ENCODE measurements at regions not wholly inside any gene's neighbourhood (a gene's known extent, or its start where the extent isn't known, plus 50 kb on each side); places are given as distances from the start of the nearest gene placed in this dataset.

DNA sequence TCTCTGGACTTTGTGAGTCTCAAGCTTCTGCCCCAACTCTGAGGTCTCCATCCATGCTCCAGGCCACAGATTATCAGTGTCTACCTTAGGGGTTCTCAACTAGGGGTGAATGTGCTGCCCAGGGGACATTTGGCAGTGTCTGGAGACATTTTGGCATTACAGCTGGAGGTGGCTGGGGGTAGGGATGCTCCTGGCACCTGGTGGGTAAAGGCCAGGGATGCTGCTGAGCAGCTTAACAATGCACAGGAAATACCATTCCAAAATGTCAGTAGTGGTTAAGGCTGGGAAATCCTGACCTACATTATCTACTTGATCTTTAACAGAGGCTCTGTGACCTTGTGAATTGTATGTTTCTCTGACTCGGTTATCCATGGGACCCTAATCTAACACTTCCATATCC lies 67.3 kb upstream of the PALS2 start:
- CTCF ChIA-PET, result no interaction called here
- DNase-seq (ENCODE audit: low read depth, low spot score), result no peak
- no peak overlapping the region for H3K4me3 ChIP-seq (ENCODE audit: low read depth, low read length)
- H3K9me3 ChIP-seq (ENCODE audit: control insufficient read depth, insufficient read depth, low read length), result no peaks in the 10 kb centered on the region
- TF ChIP-seq, protein P1, sequence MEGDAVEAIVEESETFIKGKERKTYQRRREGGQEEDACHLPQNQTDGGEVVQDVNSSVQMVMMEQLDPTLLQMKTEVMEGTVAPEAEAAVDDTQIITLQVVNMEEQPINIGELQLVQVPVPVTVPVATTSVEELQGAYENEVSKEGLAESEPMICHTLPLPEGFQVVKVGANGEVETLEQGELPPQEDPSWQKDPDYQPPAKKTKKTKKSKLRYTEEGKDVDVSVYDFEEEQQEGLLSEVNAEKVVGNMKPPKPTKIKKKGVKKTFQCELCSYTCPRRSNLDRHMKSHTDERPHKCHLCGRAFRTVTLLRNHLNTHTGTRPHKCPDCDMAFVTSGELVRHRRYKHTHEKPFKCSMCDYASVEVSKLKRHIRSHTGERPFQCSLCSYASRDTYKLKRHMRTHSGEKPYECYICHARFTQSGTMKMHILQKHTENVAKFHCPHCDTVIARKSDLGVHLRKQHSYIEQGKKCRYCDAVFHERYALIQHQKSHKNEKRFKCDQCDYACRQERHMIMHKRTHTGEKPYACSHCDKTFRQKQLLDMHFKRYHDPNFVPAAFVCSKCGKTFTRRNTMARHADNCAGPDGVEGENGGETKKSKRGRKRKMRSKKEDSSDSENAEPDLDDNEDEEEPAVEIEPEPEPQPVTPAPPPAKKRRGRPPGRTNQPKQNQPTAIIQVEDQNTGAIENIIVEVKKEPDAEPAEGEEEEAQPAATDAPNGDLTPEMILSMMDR (IDR thresholded peaks at IDR 0.05; ENCODE audit: low read depth, low read length), result no peak
- POLR2A ChIA-PET, result no interaction called here
- H3K27ac ChIP-seq (ENCODE audit: low read depth, low read length), result no peak overlapping the region
- peaks cover 5% of the 10 kb centered on the region for H3K27me3 ChIP-seq (ENCODE audit: control insufficient read depth, insufficient read depth, low read length)

DNA sequence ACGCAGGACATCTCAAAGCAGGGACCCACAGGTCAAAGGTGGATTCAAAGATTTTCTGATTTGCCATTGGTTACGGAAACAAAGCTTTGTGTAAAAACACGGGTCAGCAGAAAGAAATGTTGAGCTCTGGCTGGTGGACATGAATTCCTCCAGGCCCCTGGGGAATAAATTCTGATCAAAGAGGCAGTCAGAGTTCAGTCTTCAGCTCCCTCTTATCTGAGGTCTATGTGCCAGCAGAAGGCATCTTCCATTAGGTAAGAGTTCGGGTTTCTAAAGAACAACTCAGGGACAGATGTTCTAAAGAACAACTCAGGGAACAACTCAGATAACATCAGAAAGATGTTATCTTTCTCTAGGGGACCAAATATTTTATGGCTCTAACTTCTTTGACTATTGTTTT lies 64.9 kb upstream of the PALS2 start:
- DNase-seq (ENCODE audit: low read depth, low spot score), result no peak
- TF ChIP-seq, protein P1 (IDR thresholded peaks at IDR 0.05; ENCODE audit: low read depth, low read length), result no peak
- ChIA-PET POLR2A (no interaction called here), CTCF (interaction anchor here (0.6 kb wide), 1 partner anchor 62 kb away, joined by 9 read pairs; no protein-coding TSS in a partner anchor)
- Histone ChIP-seq H3K4me3 (ENCODE audit: low read depth, low read length) (no peak overlapping the region), H3K9me3 (ENCODE audit: control insufficient read depth, insufficient read depth, low read length) (no peaks in the 10 kb centered on the region), H3K27ac (ENCODE audit: low read depth, low read length) (no peak overlapping the region), H3K27me3 (ENCODE audit: control insufficient read depth, insufficient read depth, low read length) (peaks cover 2% of the 10 kb centered on the region)

- CTCF ChIA-PET, result no interaction called here
- POLR2A ChIA-PET, result no interaction called here
- peaks cover 2% of the 10 kb centered on the region for H3K27me3 ChIP-seq (ENCODE audit: control insufficient read depth, insufficient read depth, low read length)
- no peaks in the 10 kb centered on the region for H3K9me3 ChIP-seq (ENCODE audit: control insufficient read depth, insufficient read depth, low read length)
- H3K4me3 ChIP-seq (ENCODE audit: low read depth, low read length), result no peak overlapping the region
- H3K27ac ChIP-seq (ENCODE audit: low read depth, low read length), result no peak overlapping the region
- no peak for DNase-seq (ENCODE audit: low read depth, low spot score)
- TF ChIP-seq, protein P1 (IDR thresholded peaks at IDR 0.05; ENCODE audit: low read depth, low read length), result no peak
Measured at GRCh38 chr7:24510759-24511158, 62.5 kb upstream of the PALS2 start.

GRCh38 chr7:24517166-24517565 lies 56.1 kb upstream of the PALS2 start:
- Histone ChIP-seq H3K27ac (ENCODE audit: low read depth, low read length) (no peak overlapping the region), H3K27me3 (ENCODE audit: control insufficient read depth, insufficient read depth, low read length) (no peaks in the 10 kb centered on the region), H3K9me3 (ENCODE audit: control insufficient read depth, insufficient read depth, low read length) (no peaks in the 10 kb centered on the region), H3K4me3 (ENCODE audit: low read depth, low read length) (no peak overlapping the region)
- POLR2A ChIA-PET, result no interaction called here
- CTCF ChIA-PET, result no interaction called here
- TF ChIP-seq, protein P1 (IDR thresholded peaks at IDR 0.05; ENCODE audit: low read depth, low read length), result no peak
- DNase-seq (ENCODE audit: low read depth, low spot score), result no peak

DNA sequence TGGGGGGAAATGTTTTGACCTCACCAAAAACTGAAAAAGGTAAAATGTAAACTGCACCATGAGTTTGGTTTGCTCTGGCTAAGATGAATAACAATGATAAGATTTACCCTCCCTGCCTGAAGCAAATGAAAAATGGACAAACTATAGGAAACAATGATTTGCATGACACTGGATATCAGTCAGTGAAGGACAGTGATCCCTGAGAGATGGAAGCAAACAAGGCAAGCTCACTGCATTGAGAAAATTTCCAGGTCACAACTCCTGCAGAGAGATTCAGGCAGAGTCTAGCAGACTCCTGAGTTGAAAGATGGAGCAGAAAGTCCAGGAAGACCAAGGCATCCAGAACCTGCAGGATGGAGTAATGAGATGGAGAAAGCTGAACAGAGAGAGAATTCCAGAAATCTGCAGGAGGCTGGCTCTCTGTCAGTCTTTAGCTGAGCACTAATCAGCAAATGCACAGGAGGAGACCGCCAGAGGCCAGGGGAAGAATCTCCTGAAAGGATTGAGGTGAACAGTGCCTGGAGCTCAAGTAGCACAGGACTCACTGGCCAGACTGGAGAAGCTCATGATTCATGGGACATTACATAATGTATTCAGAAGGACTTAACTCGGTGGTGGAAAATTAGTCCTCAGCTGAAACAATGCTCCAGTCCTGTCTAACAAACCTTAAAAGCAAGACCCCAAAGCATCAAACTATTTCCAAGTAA lies 51.2 kb upstream of the PALS2 start:
- Histone ChIP-seq H3K9me3 (ENCODE audit: control insufficient read depth, insufficient read depth, low read length) (no peaks in the 10 kb centered on the region), H3K27ac (ENCODE audit: low read depth, low read length) (no peak overlapping the region), H3K4me3 (ENCODE audit: low read depth, low read length) (no peak overlapping the region), H3K27me3 (ENCODE audit: control insufficient read depth, insufficient read depth, low read length) (no peaks in the 10 kb centered on the region)
- ChIA-PET POLR2A (no interaction called here), CTCF (no interaction called here)
- TF ChIP-seq, protein P1 (IDR thresholded peaks at IDR 0.05; ENCODE audit: low read depth, low read length), result no peak
- DNase-seq (ENCODE audit: low read depth, low spot score), result no peak
